GM19035 (cell line): ENCODE measurements at regions not wholly inside any gene's neighbourhood (a gene's known extent, or its start where the extent isn't known, plus 50 kb on each side); places are given as distances from the start of the nearest gene placed in this dataset.
A peak's percentile ranks its signal among the peaks of the same experiment; 100 is the strongest.

Source experiments
- ATAC-seq: cut with Tn5 transposase; IDR thresholded peaks from one replicate; pipeline ENCODE4 v1.9.1; 2021; ENCODE audit not compliant: unreplicated experiment

DNA sequence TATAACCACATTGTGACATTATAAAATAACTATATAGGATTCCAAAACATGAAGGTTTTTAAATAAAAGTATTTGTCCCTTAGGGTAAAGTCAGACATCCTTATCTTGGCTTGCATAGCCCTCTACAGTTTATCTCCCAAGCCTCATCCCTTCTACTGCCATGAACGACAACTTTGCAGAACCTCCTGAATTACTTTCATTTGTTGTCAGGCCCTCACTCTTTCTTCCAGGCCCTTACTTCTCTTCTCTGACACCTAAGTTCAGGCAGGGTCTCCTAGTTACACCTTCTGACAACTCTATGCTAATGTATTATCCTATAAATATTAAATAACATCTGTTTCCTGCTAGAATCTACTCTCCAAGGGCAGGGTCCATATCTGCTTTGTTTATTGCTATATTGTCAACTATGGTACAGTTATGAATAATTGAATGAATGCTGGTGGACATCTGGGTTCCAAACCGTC, 115.7 kb upstream of the MDM1 start:
- ATAC-seq = no peak

DNA sequence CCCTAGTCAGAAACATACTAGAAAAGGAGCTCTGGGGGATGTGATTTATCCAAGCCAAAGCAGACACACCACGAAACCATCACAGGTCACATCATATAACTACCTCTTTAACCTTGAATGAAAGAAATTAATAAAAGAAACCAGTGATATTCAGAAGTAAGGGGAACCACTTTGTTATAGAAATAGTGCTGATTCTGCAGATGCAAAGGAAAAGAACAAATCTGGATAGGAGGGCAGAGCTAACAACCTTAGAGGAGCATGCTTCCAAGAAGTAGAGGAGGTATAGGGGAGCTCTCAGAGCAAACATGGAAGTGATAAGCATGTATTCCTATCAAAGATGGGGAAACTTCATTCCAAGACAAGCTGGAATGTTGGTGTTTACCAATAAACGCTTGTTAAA, 117.0 kb upstream of the MDM1 start:
- no peak for ATAC-seq

DNA sequence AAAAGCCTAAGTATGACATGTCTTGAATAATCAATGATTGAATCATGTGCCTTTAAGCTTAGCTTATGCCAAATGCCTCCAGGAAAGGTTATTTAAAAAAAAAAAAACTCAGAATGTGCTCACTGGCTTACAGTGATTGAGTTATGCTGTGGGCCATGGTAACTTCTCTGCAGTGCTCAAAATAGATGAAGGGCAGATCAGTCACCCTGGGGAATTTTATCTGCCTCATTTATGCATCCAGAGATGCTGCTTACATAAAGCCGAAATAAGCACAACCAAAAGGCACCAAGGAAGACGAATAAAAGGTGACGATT, 118.7 kb upstream of the MDM1 start:
- ATAC-seq = peak; percentile 41

DNA sequence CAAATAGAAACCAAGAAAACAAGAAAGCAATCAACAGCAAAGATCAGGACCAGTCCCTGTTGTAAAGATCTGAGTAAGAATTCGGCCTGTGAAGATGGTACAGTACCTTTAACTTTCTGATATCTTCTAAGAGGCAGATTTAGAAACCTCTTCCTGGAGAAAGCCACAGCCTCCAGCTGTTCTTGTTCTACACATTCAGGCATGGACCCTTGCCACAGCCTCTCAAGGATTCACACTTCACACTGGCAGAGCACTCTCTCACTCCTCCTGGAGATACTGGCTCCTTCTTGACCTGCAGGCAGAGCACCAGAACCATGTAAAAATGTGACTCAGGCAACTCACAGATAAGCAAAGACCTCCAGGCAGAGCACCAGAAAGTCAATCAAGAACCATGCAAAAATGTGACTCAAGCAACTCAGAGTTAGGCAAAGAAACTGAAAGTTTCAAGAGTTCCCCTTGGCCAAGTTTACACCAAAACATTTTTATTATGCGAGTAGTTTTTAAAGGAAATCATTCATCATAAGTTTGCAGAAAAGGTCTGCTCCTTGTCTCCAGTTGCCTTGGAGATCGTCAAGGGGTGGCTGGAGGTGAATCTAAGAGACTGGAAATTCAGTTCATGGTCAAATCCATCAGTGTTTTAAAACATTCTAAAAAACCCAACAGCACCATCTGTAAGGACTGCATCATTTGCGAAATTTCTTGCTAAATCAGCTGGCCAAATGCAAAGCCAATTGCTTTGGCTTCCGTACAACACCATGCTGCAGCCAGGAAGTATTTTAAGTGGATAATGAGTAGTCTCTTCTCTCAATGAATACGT, 119.3 kb upstream of the MDM1 start:
- ATAC-seq = peak; percentile 56

DNA sequence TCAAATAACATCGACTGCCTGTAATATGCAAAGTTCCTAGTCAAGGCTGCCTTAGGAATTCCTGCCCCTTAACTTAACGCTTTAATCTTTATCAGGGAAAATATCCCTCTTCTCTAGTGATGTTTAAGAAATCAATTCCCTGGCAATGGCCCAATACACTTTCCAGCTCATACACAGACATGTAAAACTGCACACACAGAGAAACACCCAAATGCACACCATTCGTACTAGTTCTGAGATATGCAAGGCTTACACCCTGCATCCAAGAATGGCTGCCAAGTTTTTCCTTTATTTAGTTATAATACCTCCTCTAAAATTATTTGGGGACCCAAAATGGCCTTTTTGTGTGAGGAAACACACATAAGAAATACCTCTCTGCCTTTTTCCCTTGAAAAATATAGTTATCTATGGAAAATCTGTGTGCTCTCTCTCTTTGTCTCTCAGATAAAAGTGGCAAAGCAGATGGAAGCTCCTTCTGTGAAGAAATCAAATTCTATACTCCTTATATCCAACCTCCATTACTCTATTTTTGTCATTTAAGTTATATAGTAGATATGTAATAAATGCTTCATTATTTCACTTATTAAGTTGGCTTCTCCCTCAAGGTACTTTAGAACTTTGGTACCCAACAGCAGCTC, 120.0 kb upstream of the MDM1 start:
- ATAC-seq = no peak

DNA sequence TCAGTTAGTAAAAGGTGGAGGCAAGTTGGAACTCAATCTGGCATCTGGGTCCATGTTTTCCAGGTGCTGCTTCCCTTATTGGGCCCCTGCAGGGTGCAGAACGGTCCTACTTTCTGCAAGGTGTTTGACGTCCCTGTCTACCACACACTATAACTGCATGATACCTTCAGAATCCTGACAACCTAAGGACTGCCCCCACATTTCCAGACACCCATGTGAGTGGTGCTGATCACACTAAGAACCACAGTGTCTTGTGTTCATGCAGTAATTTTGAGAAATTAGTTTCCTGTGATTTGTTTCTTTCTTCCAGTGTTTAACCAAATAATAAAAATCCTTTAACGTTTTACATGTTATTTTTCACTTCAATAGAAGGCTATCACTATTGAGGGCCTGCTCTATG, 121.1 kb upstream of the MDM1 start:
- ATAC-seq = no peak

DNA sequence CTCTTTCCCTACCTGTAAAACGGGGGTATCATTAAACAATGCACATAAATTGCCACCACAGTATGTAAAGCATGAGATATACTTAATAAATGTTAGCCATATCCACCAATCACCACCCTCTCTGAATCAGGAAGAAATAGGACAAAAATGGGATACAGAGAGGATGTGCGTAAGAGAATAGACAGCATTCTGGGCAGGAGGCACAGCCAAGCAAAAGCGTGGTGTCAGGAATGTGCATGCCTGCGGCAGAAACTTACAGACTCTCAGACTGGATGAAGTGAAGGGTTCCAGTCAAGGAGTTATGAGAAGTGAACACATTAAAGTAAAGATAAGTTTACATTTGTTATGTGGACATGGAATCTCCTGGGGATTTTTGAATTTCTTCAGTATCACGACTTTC, 121.7 kb upstream of the MDM1 start:
- no peak for ATAC-seq

DNA sequence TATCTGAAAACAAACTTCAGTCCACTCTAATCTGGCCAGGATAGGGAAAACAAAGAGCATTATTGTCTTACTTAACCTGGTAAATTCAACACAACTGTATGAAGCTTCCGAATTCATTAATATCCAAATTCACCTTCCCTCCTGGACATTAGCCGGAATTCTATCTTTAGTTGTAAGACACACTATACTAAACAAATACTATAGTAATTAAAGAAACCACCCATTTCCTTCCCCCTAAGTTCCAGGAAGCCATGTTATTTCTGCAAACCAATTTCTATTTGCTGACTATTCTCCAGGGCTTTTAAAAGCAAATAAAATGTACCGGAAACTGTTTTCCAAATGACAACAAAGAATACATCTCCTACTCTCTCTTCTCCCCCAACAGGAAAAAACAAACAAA, 122.7 kb upstream of the MDM1 start:
- ATAC-seq = no peak

DNA sequence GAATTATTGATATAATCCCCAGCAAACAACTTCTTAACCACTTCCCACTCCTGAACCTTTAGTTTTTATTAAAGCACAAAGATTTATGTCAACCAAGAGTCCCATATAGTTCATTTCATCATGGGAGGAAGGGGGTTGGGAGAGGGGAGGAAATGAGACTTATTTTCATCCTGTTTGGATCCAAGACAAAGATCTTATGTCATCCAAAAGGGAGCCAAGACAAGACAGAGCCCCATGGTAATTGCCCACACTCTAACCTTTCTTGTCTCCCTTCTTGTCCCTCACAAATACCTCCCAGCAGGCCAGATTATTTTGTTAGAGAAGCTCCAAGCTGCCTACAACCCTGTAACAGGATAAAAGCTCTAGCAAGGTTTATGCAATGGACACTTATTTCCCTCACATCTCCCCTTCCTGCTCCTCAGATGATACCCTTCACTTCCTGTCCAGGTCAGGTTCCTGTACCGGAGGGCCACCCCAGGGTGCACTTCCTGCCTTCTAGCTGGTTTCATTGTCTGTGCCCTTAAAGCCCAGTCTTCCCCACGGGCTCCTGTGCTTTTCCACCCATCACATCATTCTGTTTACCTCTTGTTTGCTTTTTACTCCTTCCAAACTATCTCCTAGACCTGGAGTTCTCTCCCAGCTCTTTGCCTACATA, 123.7 kb upstream of the MDM1 start:
- no peak for ATAC-seq

DNA sequence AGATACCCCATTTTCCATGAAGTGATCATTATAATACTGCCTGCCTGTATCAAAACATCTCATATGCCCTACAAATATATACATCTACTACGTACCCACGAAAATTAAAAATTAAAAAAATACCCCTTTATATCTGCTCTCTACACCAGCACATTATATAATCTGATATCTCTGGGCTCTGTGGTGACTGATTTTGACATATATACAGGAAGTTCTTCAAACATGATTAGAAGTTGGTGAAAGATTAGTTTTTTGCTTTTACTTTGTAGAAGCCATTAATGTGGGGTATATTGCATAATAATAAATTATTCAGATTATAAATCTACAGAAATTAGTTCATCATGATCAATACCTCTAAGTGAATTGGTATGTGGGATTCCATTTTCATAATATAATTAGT, 126.7 kb upstream of the MDM1 start:
- no peak for ATAC-seq

DNA sequence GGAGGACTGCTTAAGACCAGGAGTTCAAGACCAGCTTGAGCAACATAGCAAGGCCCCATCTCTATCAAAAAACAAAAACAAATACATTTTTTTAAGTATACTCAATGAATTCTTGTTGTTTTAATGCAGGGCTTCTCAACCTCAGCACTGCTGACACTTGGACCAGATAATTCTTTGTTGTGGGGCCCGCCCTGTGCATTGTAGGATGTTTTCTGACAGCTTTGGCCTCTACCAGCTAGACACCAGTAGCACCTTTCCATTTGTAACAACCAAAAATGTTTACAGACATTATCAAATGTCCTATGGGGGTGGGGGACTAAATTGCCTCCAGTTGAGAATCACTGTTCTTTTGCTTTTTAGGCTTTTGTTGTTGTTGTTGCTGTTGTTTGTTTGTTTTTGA, 128.1 kb upstream of the MDM1 start:
- no peak for ATAC-seq

DNA sequence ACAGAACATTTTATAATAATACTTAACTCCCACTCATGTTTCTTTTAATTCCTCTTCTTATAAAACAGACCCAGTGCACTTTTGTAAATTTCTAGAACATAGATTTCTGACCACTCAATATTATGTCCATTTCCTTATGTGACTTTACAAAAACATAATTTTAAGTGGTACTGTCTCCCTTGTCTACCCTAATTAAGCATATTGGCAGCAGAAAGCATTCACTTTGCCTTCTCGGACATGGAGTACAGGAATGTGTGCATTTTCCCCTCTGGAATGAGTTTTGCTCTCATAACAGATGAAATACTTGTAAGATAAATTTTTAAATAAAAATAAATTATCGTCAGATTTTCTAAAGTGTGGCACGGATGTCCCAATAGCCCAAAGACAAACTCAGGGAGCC, 129.5 kb upstream of the MDM1 start:
- no peak for ATAC-seq

DNA sequence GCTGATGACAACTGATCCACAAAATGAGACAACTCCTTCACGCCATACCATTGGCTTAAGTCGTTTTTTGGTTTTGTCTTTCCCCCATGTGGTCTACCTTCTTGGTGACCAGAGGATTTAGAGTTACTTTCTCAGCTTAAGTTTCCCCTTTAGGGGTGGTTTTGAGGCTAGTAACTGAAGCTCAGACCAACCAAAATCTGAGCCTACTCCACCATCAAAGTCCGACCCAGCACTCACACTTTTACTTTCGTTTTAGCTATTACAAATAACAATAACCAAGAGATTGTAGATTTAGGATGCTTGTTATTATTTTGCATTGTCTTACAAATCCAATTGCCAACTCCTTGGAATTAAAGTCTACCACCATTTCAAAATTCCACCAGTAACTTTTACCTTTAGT, 130.6 kb upstream of the MDM1 start:
- ATAC-seq = no peak

DNA sequence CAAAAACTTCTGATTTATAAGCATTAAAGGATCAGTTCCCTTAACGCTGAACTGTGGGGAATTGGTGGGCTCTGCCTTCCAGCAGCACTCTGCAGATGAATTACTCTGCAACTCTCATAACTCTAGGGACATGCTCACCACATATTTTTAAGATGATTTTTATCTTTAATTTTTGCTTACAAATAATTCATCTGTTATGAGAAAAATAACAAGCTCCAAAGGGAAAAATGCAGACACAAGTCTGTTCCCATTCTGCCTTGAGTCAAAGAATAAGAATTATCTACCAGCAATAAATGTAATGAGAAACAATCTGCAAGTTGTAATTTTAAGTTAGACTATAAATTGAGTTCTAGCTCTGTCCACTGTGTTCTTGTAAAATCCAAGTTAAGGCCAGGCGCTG, 133.1 kb upstream of the MDM1 start:
- ATAC-seq = no peak

DNA sequence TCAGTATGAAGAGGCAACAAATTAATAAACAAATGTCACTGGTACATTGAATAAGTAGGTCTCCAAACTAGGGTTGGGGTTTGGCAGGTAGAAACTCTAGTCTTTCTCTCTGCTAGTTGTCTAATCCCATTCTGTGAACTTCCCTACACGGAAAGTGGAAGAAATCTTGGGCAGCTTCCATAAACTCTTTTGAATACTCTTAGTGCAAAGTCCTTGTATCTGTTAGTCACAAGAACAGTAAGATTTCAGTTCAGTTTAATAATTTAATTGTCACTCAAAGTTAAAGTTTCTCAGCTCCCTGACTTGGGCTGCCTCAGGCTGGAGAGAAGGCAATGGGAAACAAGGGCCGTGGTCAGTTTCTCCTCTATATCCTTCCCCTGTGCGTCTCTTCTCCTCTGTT, 135.4 kb upstream of the MDM1 start:
- no peak for ATAC-seq

DNA sequence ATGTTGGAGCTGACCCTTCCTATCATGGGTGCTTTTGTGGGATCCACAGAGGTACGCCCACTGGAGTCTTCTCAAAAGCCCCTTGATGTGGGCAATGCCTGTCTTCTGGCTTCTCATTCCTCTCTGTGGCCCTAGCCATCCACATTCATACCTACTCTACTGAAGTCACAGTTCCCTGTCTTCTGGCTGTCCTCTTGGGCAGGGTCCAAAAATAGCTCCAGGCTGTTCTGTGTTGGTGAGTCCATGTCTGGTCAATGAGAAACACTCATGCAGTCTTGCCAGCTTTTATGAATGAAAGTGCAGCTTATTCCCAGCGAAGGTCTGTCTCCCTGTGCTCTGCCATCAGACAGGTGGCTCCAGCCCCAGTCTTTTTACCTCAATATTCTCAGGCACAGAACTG, 135.9 kb upstream of the MDM1 start:
- ATAC-seq = no peak

DNA sequence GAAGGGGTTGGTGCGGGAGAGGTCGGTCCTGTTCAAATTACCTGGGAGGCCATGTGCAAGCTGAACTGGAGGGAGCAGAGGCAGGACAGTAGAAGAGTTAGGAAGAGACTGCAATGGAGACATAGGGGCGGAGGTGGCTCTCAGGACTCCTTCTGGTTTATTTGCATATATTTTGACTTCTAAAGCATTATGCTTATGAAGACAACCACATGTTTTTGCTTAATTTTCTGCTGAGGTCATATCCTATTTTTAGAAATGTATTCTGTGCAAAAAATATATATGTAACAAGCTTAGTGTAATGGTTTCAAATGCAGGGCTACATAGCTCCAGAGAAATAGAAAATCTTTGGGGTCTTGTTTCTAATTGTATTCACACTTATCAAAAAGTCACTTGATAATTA, 137.0 kb upstream of the MDM1 start:
- ATAC-seq = no peak

DNA sequence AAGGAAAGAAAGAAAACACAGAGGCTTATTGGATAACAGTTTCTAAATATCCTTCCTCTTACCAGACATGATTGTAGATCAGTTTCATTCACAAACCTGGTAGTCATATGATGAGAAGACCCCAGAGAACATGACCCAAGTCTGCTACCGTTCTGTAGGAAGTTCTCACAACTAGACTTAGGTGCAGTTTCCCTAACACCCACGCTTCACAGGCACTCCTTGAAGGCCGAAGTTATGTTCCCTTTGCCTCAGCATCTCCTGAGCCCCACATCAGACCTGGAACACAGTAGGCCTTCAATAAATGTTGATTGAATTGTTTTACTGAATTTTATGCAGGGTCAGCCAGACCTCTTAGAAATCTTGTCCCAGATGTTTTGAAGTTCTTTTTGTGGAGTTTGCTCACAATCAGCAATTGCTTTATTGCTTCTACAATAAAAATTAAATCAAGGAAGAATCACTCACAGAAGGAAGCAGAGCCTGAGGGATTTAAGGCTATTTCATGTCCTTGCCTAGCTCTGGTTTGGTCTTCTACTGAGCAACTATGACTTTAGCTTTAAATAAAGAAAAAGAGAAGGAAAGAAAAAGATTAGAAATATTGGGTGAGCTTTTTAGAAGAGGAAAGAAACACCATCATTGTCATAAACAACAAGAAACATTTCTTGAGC, 138.6 kb upstream of the MDM1 start:
- no peak for ATAC-seq

DNA sequence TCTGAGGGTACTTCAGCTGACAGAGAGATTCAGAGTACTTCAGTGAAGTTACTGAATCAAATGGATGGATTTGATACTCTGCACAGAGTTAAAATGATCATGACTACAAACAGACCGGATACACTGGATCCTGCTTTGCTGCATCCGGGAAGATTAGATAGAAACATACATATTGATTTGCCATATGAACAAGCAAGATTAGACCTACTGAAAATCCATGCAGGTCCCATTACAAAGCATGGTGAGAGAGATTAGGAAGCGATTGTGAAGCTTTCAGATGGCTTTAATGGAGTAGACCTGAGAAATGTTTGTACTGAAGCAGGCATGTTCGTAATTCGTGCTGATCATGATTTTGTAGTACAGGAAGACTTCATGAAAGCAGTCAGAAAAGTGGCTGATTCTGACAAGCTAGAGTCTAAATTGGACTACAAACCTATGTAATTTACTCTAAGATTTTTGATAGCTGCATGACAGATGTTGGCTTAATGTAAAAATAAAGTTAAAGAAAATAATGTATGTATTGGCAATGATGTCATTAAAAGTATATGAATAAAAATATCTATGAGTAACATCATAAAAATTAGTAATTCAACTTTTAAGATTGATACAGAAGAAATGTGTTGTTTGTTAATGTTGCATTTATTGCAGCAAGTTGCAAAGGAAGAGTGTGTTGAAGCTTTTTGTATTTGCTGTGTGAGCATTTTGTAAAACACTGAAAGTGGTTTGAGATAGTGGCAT, 136.1 kb upstream of the RAP1B start:
- ATAC-seq = no peak

DNA sequence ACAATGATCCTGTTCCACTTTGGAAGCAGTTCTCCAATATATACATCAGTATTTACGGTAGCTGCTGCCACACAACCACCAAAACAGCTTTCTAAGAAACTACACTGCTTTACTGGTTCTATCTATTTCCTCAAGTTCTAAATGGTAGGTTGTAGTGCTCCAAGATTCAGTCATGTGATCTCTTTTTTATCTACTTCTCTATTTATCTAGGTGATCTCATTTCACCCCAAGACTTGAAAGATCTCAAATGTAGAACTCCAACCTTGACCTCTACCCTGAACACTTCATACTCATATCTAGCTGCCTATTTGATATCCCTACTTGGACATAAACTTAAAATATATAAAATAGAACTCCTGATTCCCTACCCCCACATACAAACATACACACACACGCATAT, 133.9 kb upstream of the RAP1B start:
- no peak for ATAC-seq

DNA sequence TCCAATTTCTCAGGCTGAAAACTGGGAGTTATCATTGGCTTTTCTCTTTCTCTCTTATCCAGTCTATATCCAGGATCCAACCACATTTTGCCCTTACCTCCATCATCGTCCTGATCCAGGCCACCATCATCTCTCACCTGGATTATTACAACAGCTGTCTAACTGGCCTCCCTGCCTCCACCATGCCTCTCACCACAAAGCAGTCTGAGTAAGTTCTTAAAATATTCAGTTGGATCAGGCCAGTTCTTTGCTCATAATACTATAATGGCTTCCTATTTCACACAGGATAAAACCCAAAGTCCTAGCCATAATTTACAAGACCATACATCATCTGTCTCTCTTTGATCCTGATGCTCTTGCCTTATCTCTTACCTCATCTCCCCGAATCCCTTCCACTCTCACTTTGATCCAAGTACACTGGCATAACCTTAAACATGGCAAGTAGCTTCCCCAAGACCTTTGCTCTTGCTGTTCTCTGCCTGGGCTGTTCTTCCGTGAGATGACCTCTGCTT, 133.4 kb upstream of the RAP1B start:
- no peak for ATAC-seq
